ENCODE measurements at regions not wholly inside any gene's neighbourhood (a gene's known extent, or its start where the extent isn't known, plus 50 kb on each side); places are given as distances from the start of the nearest gene placed in this dataset.

- H2AFZ ChIP-seq (ENCODE audit: low read length): no peak overlapping the region
- H3K36me3 ChIP-seq (ENCODE audit: control insufficient read depth, insufficient read depth, low read length): no peaks in the 10 kb centered on the region
- H3K27me3 ChIP-seq (ENCODE audit: control insufficient read depth, insufficient read depth, low read length): no peaks in the 10 kb centered on the region
- H4K20me1 ChIP-seq (ENCODE audit: control insufficient read depth, extremely low read depth, insufficient read depth, low read length): no peaks in the 10 kb centered on the region
- H3K4me1 ChIP-seq (ENCODE audit: control insufficient read depth, extremely low read depth, insufficient read depth, low read length): no peaks in the 10 kb centered on the region
- no peak overlapping the region for H3K4me3 ChIP-seq (replicated peaks in 1 of 4; ENCODE audit: control extremely low read depth in 1 of 4, insufficient read depth in 1 of 4, low read depth in 3 of 4, low read length in 4 of 4)
- H3K4me2 ChIP-seq (ENCODE audit: extremely low read depth, insufficient read depth, low read length): no peak overlapping the region
- TF ChIP-seq CTCF (conservative IDR thresholded peaks at IDR 0.05 in 1 of 2, IDR thresholded peaks at IDR 0.05 in 1 of 2; ENCODE audit: low read depth in 1 of 2, low read length in 2 of 2) (no peak), EZH2 (IDR thresholded peaks at IDR 0.05; ENCODE audit: low read length, missing control alignments) (no peak)
- H3K9ac ChIP-seq (ENCODE audit: insufficient read depth, low read length): no peak overlapping the region
- H3K79me2 ChIP-seq (ENCODE audit: control insufficient read depth, insufficient read depth, low read length): no peaks in the 10 kb centered on the region
- H3K9me3 ChIP-seq (ENCODE audit: control insufficient read depth, insufficient read depth, low read depth, low read length): no peaks in the 10 kb centered on the region
- DNase-seq (ENCODE audit: low read depth in 2 of 2): no peak
- H3K27ac ChIP-seq (ENCODE audit: insufficient read depth, low read length): no peak overlapping the region
Measured at GRCh38 chr4:116150152-116150551, 935.2 kb downstream of the TRAM1L1 start.

- H3K27me3 ChIP-seq (ENCODE audit: control insufficient read depth, insufficient read depth, low read length): no peaks in the 10 kb centered on the region
- H3K9ac ChIP-seq (ENCODE audit: insufficient read depth, low read length): no peak overlapping the region
- no peaks in the 10 kb centered on the region for H3K79me2 ChIP-seq (ENCODE audit: control insufficient read depth, insufficient read depth, low read length)
- H4K20me1 ChIP-seq (ENCODE audit: control insufficient read depth, extremely low read depth, insufficient read depth, low read length): no peaks in the 10 kb centered on the region
- H3K4me2 ChIP-seq (ENCODE audit: extremely low read depth, insufficient read depth, low read length): no peak overlapping the region
- no peak for DNase-seq (ENCODE audit: low read depth in 2 of 2)
- H3K4me1 ChIP-seq (ENCODE audit: control insufficient read depth, extremely low read depth, insufficient read depth, low read length): no peaks in the 10 kb centered on the region
- H2AFZ ChIP-seq (ENCODE audit: low read length): no peak overlapping the region
- H3K36me3 ChIP-seq (ENCODE audit: control insufficient read depth, insufficient read depth, low read length): no peaks in the 10 kb centered on the region
- TF ChIP-seq CTCF (conservative IDR thresholded peaks at IDR 0.05 in 1 of 2, IDR thresholded peaks at IDR 0.05 in 1 of 2; ENCODE audit: low read depth in 1 of 2, low read length in 2 of 2) (no peak), EZH2 (IDR thresholded peaks at IDR 0.05; ENCODE audit: low read length, missing control alignments) (no peak)
- no peaks in the 10 kb centered on the region for H3K9me3 ChIP-seq (ENCODE audit: control insufficient read depth, insufficient read depth, low read depth, low read length)
- H3K4me3 ChIP-seq (replicated peaks in 1 of 4; ENCODE audit: control extremely low read depth in 1 of 4, insufficient read depth in 1 of 4, low read depth in 3 of 4, low read length in 4 of 4): no peak overlapping the region
- no peak overlapping the region for H3K27ac ChIP-seq (ENCODE audit: insufficient read depth, low read length)
Measured at GRCh38 chr4:116143198-116143597, 942.2 kb downstream of the TRAM1L1 start.

GRCh38 chr4:116132946-116133345, 952.4 kb downstream of the TRAM1L1 start:
- H3K27ac ChIP-seq (ENCODE audit: insufficient read depth, low read length): no peak overlapping the region
- H4K20me1 ChIP-seq (ENCODE audit: control insufficient read depth, extremely low read depth, insufficient read depth, low read length): no peaks in the 10 kb centered on the region
- H3K27me3 ChIP-seq (ENCODE audit: control insufficient read depth, insufficient read depth, low read length): no peaks in the 10 kb centered on the region
- H3K4me3 ChIP-seq (replicated peaks in 1 of 4; ENCODE audit: control extremely low read depth in 1 of 4, insufficient read depth in 1 of 4, low read depth in 3 of 4, low read length in 4 of 4): no peak overlapping the region
- H3K4me2 ChIP-seq (ENCODE audit: extremely low read depth, insufficient read depth, low read length): no peak overlapping the region
- no peaks in the 10 kb centered on the region for H3K4me1 ChIP-seq (ENCODE audit: control insufficient read depth, extremely low read depth, insufficient read depth, low read length)
- no peak overlapping the region for H3K9ac ChIP-seq (ENCODE audit: insufficient read depth, low read length)
- H3K79me2 ChIP-seq (ENCODE audit: control insufficient read depth, insufficient read depth, low read length): no peaks in the 10 kb centered on the region
- no peaks in the 10 kb centered on the region for H3K36me3 ChIP-seq (ENCODE audit: control insufficient read depth, insufficient read depth, low read length)
- no peaks in the 10 kb centered on the region for H3K9me3 ChIP-seq (ENCODE audit: control insufficient read depth, insufficient read depth, low read depth, low read length)
- no peak for DNase-seq (ENCODE audit: low read depth in 2 of 2)
- no peak for TF ChIP-seq EZH2 (IDR thresholded peaks at IDR 0.05; ENCODE audit: low read length, missing control alignments)
- no peak for TF ChIP-seq CTCF (conservative IDR thresholded peaks at IDR 0.05 in 1 of 2, IDR thresholded peaks at IDR 0.05 in 1 of 2; ENCODE audit: low read depth in 1 of 2, low read length in 2 of 2)
- no peak overlapping the region for H2AFZ ChIP-seq (ENCODE audit: low read length)
